HEK293 (cell line): ENCODE measurements at regions not wholly inside any gene's neighbourhood (a gene's known extent, or its start where the extent isn't known, plus 50 kb on each side); places are given as distances from the start of the nearest gene placed in this dataset.

Source experiments
- CTCF ChIA-PET: fragments of 350-600 bp; formaldehyde crosslinking; extraction: SDS; loops from one replicate; lab custom pipeline; 2021; ENCODE audit warnings: antibody characterized with exemption; lab: Yijun Ruan, JAX
- POLR2A ChIA-PET: fragments of 300-600 bp; formaldehyde crosslinking; extraction: SDS; loops from one replicate; lab custom pipeline; 2020; ENCODE audit warnings: antibody characterized with exemption, inconsistent platforms; lab: Yijun Ruan, JAX
- H3K27ac ChIP-seq: fragments of 200-500 bp; sonication (Bioruptor generic); 2 replicates; pipeline ENCODE4 v1.5.1; 2014; ENCODE audit warnings: low read depth, low read length, control low read depth, inconsistent platforms; ENCODE audit errors: extremely low read depth
- H3K36me3 ChIP-seq, 2 experiments: fragments of 200-500 bp in 1 of 2; sonication (Bioruptor generic) in 1 of 2; 1 replicate in 1 of 2; 2 replicates in 1 of 2; pipeline ENCODE4 v1.5.1; 2014 to 2017; ENCODE audit warnings: inconsistent platforms in 2 of 2, low read length in 2 of 2; ENCODE audit not compliant: control insufficient read depth in 2 of 2, insufficient read depth in 1 of 2
- H3K4me1 ChIP-seq: fragments of 200-500 bp; sonication (Bioruptor generic); 2 replicates; pipeline ENCODE4 v1.5.1; 2014; ENCODE audit warnings: mild to moderate bottlenecking, low read length, inconsistent platforms; ENCODE audit not compliant: control insufficient read depth, insufficient read depth
- H3K4me3 ChIP-seq: 2 replicates; pipeline ENCODE4 v1.5.1; 2011; ENCODE audit warnings: low read depth, mild to moderate bottlenecking, control low read depth, low read length, moderate library complexity
- H3K9me3 ChIP-seq: fragments of 200-500 bp; sonication (Bioruptor generic); 2 replicates; pipeline ENCODE4 v1.5.1; 2014; ENCODE audit warnings: low read depth, low read length, inconsistent platforms; ENCODE audit not compliant: control insufficient read depth, insufficient read depth
- EGR2 ChIP-seq: fragments of 450-650 bp; formaldehyde crosslinking; IDR thresholded peaks from 2 replicates; pipeline ENCODE4 v1.5.1; 2016; ENCODE audit warnings: low read depth, missing biosample characterization, missing genetic modification characterization
- ZBTB7A ChIP-seq: fragments of 450-650 bp; formaldehyde crosslinking; IDR thresholded peaks from 2 replicates; pipeline ENCODE4 v1.5.1; 2016; ENCODE audit warnings: low read depth, missing biosample characterization, missing genetic modification characterization
- ZNF138 ChIP-seq: fragments of 450-650 bp; formaldehyde crosslinking; IDR thresholded peaks from 2 replicates; pipeline ENCODE4 v1.5.1; 2016; ENCODE audit warnings: missing biosample characterization, missing genetic modification characterization, borderline replicate concordance
- ZNF221 ChIP-seq: fragments of 450-650 bp; formaldehyde crosslinking; IDR thresholded peaks from 2 replicates; pipeline ENCODE4 v1.5.1; 2017; ENCODE audit warnings: missing biosample characterization, missing genetic modification characterization, borderline replicate concordance
- ZNF24 ChIP-seq: fragments of 450-650 bp; formaldehyde crosslinking; IDR thresholded peaks from 2 replicates; pipeline ENCODE4 v1.5.1; 2016; ENCODE audit warnings: missing biosample characterization, missing genetic modification characterization
- ZNF26 ChIP-seq: fragments of 450-650 bp; formaldehyde crosslinking; IDR thresholded peaks from 2 replicates; pipeline ENCODE4 v1.5.1; 2016; ENCODE audit warnings: missing biosample characterization, missing genetic modification characterization
- ZNF292 ChIP-seq: fragments of 450-650 bp; formaldehyde crosslinking; IDR thresholded peaks from 2 replicates; pipeline ENCODE4 v1.5.1; 2016; ENCODE audit warnings: low read depth, missing biosample characterization, missing genetic modification characterization, borderline replicate concordance
- ZNF324 ChIP-seq: fragments of 450-650 bp; formaldehyde crosslinking; IDR thresholded peaks from 2 replicates; pipeline ENCODE4 v1.5.1; 2016; ENCODE audit warnings: missing biosample characterization, missing genetic modification characterization
- ZNF350 ChIP-seq: fragments of 450-650 bp; formaldehyde crosslinking; IDR thresholded peaks from 2 replicates; pipeline ENCODE4 v1.5.0; 2017; ENCODE audit warnings: missing biosample characterization, mild to moderate bottlenecking, missing genetic modification characterization
- ZNF404 ChIP-seq: fragments of 450-650 bp; formaldehyde crosslinking; IDR thresholded peaks from 2 replicates; pipeline ENCODE4 v1.5.1; 2017; ENCODE audit warnings: missing biosample characterization, missing genetic modification characterization
- ZNF416 ChIP-seq: fragments of 450-650 bp; formaldehyde crosslinking; IDR thresholded peaks from 2 replicates; pipeline ENCODE4 v1.5.1; 2016; ENCODE audit warnings: missing biosample characterization, missing genetic modification characterization
- ZNF529 ChIP-seq: fragments of 450-650 bp; formaldehyde crosslinking; IDR thresholded peaks from 2 replicates; pipeline ENCODE4 v1.5.1; 2017; ENCODE audit warnings: missing genetic modification characterization, missing biosample characterization; ENCODE audit not compliant: insufficient replicate concordance
- ZNF629 ChIP-seq: fragments of 450-650 bp; formaldehyde crosslinking; IDR thresholded peaks from 2 replicates; pipeline ENCODE4 v1.5.1; 2017; ENCODE audit warnings: missing biosample characterization, missing genetic modification characterization
- ZNF654 ChIP-seq: fragments of 450-650 bp; formaldehyde crosslinking; IDR thresholded peaks from 2 replicates; pipeline ENCODE4 v1.5.1; 2016; ENCODE audit warnings: low read depth, missing biosample characterization, missing genetic modification characterization
- ZNF776 ChIP-seq: fragments of 450-650 bp; formaldehyde crosslinking; IDR thresholded peaks from 2 replicates; pipeline ENCODE4 v1.5.0; 2017; ENCODE audit warnings: missing biosample characterization, missing genetic modification characterization, borderline replicate concordance
- ZNF777 ChIP-seq: fragments of 450-650 bp; formaldehyde crosslinking; IDR thresholded peaks from 2 replicates; pipeline ENCODE4 v1.5.1; 2017; ENCODE audit warnings: missing biosample characterization, missing genetic modification characterization, borderline replicate concordance
- ZNF792 ChIP-seq: fragments of 450-650 bp; formaldehyde crosslinking; IDR thresholded peaks from 2 replicates; pipeline ENCODE4 v1.5.1; 2016; ENCODE audit warnings: missing biosample characterization, missing genetic modification characterization
- ZNF830 ChIP-seq: fragments of 450-650 bp; IDR thresholded peaks from 2 replicates; pipeline ENCODE4 v1.5.0; 2018; ENCODE audit warnings: missing biosample characterization, missing genetic modification characterization, low read depth, mild to moderate bottlenecking, moderate library complexity
- TF ChIP-seq, protein P1 (sequence below): fragments of 450-650 bp; formaldehyde crosslinking; IDR thresholded peaks from 2 replicates; pipeline ENCODE4; 2016; ENCODE audit warnings: missing biosample characterization, missing genetic modification characterization

- TF ChIP-seq ZNF26 (tag by site-specific recombination), result no peak
- TF ChIP-seq ZNF138 (tag by site-specific recombination), result no peak
- TF ChIP-seq ZNF221 (tag by site-specific recombination), result no peak
- TF ChIP-seq ZBTB7A (tag by site-specific recombination), result no peak
- TF ChIP-seq ZNF830 (tag by site-specific recombination), result no peak
Measured at GRCh38 chr16:79962962-79963361, 362.4 kb upstream of the MAF start (continued).

DNA sequence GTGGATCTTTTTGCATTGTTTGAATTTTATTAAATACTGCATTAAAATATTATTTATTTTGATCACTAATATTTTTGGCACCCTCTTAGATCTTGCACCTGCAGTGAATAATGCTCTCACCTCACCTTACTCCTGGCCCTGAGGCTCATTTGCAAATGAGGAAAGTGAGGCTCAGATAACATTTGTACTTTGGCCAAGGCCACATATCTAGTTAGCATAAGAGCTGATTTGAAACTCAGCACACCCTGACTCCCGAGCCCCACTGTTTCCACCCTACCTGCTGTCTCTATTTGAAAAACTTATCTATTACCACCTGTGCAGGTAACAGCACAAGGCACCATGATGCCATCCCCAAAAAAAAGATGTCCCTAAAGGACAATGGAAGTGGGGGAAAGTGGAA, 358.7 kb upstream of the MAF start:
- no peaks in the 10 kb centered on the region for H3K4me1 ChIP-seq
- no peak overlapping the region for H3K4me3 ChIP-seq
- H3K27ac ChIP-seq, result no peak overlapping the region
- no peaks in the 10 kb centered on the region for H3K36me3 ChIP-seq
- CTCF ChIA-PET, result no interaction called here
- TF ChIP-seq ZNF350 (tag by site-specific recombination), result no peak
- no peak for TF ChIP-seq ZNF404 (tag by site-specific recombination)
- TF ChIP-seq EGR2 (tag by site-specific recombination), result no peak
- TF ChIP-seq ZNF324 (tag by site-specific recombination), result no peak
- TF ChIP-seq ZNF777, result no peak
- no peak for TF ChIP-seq ZNF529 (tag by site-specific recombination)
- TF ChIP-seq ZNF654 (tag by site-specific recombination), result no peak
- TF ChIP-seq ZNF416 (tag by site-specific recombination), result no peak
- TF ChIP-seq, protein P1, sequence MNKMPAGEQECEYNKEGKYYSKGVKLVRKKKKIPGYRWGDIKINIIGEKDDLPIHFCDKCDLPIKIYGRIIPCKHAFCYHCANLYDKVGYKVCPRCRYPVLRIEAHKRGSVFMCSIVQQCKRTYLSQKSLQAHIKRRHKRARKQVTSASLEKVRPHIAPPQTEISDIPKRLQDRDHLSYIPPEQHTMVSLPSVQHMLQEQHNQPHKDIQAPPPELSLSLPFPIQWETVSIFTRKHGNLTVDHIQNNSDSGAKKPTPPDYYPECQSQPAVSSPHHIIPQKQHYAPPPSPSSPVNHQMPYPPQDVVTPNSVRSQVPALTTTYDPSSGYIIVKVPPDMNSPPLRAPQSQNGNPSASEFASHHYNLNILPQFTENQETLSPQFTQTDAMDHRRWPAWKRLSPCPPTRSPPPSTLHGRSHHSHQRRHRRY (tag by site-specific recombination), result no peak
- no peak for TF ChIP-seq ZNF776
- H3K9me3 ChIP-seq, result no peaks in the 10 kb centered on the region
- POLR2A ChIA-PET, result no interaction called here

GRCh38 chr16:79954921-79955705, 354.6 kb upstream of the MAF start:
- no peak overlapping the region for H3K4me3 ChIP-seq
- CTCF ChIA-PET, result no interaction called here
- POLR2A ChIA-PET, result no interaction called here
- no peak overlapping the region for H3K27ac ChIP-seq
- H3K4me1 ChIP-seq, result no peaks in the 10 kb centered on the region
- no peak for TF ChIP-seq ZNF629
- TF ChIP-seq ZNF292, result no peak
- no peak for TF ChIP-seq ZNF24 (tag by site-specific recombination)
- TF ChIP-seq ZNF776, result no peak
- TF ChIP-seq ZNF792 (tag by site-specific recombination), result no peak
- H3K36me3 ChIP-seq, result no peaks in the 10 kb centered on the region
- no peaks in the 10 kb centered on the region for H3K9me3 ChIP-seq
